KOPT-K1 (cell line): ENCODE measurements at regions not wholly inside any gene's neighbourhood (a gene's known extent, or its start where the extent isn't known, plus 50 kb on each side); places are given as distances from the start of the nearest gene placed in this dataset.

Experiments used
- H3K27ac ChIP-seq: fragments of 200-600 bp; sonication (generic); 2 replicates; pipeline ENCODE4 v1.5.1; 2016; ENCODE audit warnings: antibody characterized with exemption, mild to moderate bottlenecking, low read depth, low read length; ENCODE audit not compliant: poor library complexity, severe bottlenecking
- H3K36me3 ChIP-seq: fragments of 200-600 bp; sonication (generic); 2 replicates; pipeline ENCODE4 v1.5.1; 2017; ENCODE audit warnings: antibody characterized with exemption, mild to moderate bottlenecking, low read length, moderate library complexity; ENCODE audit not compliant: insufficient read depth
- H3K9me3 ChIP-seq: fragments of 200-600 bp; sonication (generic); 2 replicates; pipeline ENCODE4 v1.5.1; 2017; ENCODE audit warnings: antibody characterized with exemption, low read length, mild to moderate bottlenecking; ENCODE audit not compliant: insufficient read depth, poor library complexity, severe bottlenecking

- no peak overlapping the region for H3K27ac ChIP-seq
- H3K36me3 ChIP-seq, result no peaks in the 10 kb centered on the region
- H3K9me3 ChIP-seq, result no peaks in the 10 kb centered on the region
Observed at GRCh38 chr2:122859260-122859659, 1103.8 kb downstream of the TSN start.

DNA sequence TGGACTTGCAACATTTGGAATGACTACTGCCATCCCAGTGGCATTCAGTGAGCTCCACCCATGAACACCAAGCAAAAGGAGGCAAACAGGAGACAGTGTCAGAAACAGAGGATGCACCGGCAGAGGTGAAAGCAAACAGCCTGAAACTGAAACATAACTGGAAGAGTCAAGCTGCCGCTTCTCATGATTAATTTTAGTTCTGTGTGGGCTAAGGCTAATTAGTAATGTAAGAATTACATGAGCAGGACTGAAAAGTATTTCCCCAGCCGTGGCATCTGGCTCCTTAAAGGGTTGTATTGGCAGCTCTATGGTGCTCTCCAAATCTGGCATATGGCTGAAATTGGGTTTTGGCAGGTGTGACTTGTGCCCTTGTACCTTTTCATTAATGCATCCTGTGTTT is 1108.1 kb downstream of the TSN start:
- Histone ChIP-seq H3K27ac (no peak overlapping the region), H3K9me3 (no peaks in the 10 kb centered on the region), H3K36me3 (no peaks in the 10 kb centered on the region)

DNA sequence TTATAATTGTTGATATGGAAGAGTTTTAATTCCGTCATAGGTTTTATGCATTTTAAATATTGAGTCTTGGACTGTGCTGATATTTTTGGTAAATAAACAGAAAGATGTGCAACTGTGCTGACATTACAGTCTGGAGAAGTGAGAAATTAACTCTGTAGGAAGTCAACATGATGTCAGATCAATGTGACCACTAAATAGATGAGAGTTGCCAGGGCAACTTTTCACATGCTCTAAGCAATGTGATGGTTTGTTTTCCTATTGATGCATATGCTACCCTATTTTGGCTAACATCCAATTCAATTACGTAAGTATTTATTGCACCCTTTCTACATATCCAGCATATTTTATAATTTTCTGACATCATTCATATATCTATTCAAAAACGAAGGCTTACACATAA is 1109.3 kb downstream of the TSN start:
- Histone ChIP-seq H3K9me3 (no peaks in the 10 kb centered on the region), H3K36me3 (no peaks in the 10 kb centered on the region), H3K27ac (no peak overlapping the region)

GRCh38 chr2:122866095-122866494 is 1110.6 kb downstream of the TSN start:
- Histone ChIP-seq H3K9me3 (no peaks in the 10 kb centered on the region), H3K27ac (no peak overlapping the region), H3K36me3 (no peaks in the 10 kb centered on the region)

- Histone ChIP-seq H3K36me3 (no peaks in the 10 kb centered on the region), H3K27ac (no peak overlapping the region), H3K9me3 (no peaks in the 10 kb centered on the region)
Observed at GRCh38 chr2:122867941-122868340, 1112.5 kb downstream of the TSN start.

GRCh38 chr2:122868646-122869275 is 1113.3 kb downstream of the TSN start:
- Histone ChIP-seq H3K36me3 (no peaks in the 10 kb centered on the region), H3K27ac (no peak overlapping the region), H3K9me3 (no peaks in the 10 kb centered on the region)

GRCh38 chr2:122873951-122874350 is 1118.5 kb downstream of the TSN start:
- no peaks in the 10 kb centered on the region for H3K36me3 ChIP-seq
- no peak overlapping the region for H3K27ac ChIP-seq
- H3K9me3 ChIP-seq, result no peaks in the 10 kb centered on the region

GRCh38 chr2:122875091-122875865 is 1119.8 kb downstream of the TSN start:
- no peak overlapping the region for H3K27ac ChIP-seq
- H3K36me3 ChIP-seq, result no peaks in the 10 kb centered on the region

GRCh38 chr2:122883849-122884248 is 1128.4 kb downstream of the TSN start:
- H3K36me3 ChIP-seq, result no peaks in the 10 kb centered on the region
- no peak overlapping the region for H3K27ac ChIP-seq
- no peaks in the 10 kb centered on the region for H3K9me3 ChIP-seq

More at GRCh38 chr2:122875091-122875865, 1119.8 kb downstream of the TSN start:
- no peaks in the 10 kb centered on the region for H3K9me3 ChIP-seq

- H3K9me3 ChIP-seq, result no peaks in the 10 kb centered on the region
- H3K36me3 ChIP-seq, result no peaks in the 10 kb centered on the region
- H3K27ac ChIP-seq, result no peak overlapping the region
Observed at GRCh38 chr2:122884889-122885288, 1129.4 kb downstream of the TSN start.

- Histone ChIP-seq H3K9me3 (no peaks in the 10 kb centered on the region), H3K36me3 (no peaks in the 10 kb centered on the region)
Observed at GRCh38 chr2:122885436-122885835, 1130.0 kb downstream of the TSN start.

GRCh38 chr2:122886479-122887145 is 1131.2 kb downstream of the TSN start:
- no peaks in the 10 kb centered on the region for H3K9me3 ChIP-seq
- H3K27ac ChIP-seq, result no peak overlapping the region
- no peaks in the 10 kb centered on the region for H3K36me3 ChIP-seq

More at GRCh38 chr2:122885436-122885835, 1130.0 kb downstream of the TSN start:
- H3K27ac ChIP-seq, result no peak overlapping the region

GRCh38 chr2:122899614-122900013 is 1125.5 kb upstream of the CNTNAP5 start:
- H3K27ac ChIP-seq, result no peak overlapping the region
- no peaks in the 10 kb centered on the region for H3K9me3 ChIP-seq
- H3K36me3 ChIP-seq, result no peaks in the 10 kb centered on the region

- H3K27ac ChIP-seq, result no peak overlapping the region
- H3K9me3 ChIP-seq, result no peaks in the 10 kb centered on the region
- H3K36me3 ChIP-seq, result no peaks in the 10 kb centered on the region
Observed at GRCh38 chr2:122905431-122905830, 1119.7 kb upstream of the CNTNAP5 start.

GRCh38 chr2:122908159-122908558 is 1116.9 kb upstream of the CNTNAP5 start:
- no peaks in the 10 kb centered on the region for H3K36me3 ChIP-seq

More at GRCh38 chr2:122908159-122908558, 1116.9 kb upstream of the CNTNAP5 start:
- Histone ChIP-seq H3K27ac (no peak overlapping the region), H3K9me3 (no peaks in the 10 kb centered on the region)
